DND-41 (cell line): ENCODE measurements at regions not wholly inside any gene's neighbourhood (a gene's known extent, or its start where the extent isn't known, plus 50 kb on each side); places are given as distances from the start of the nearest gene placed in this dataset.

ENCODE experiments used
- ATAC-seq: fragments of 200-7000 bp; cut with Tn5 transposase; 3 replicates; pipeline ENCODE4 v1.9.1; 2021; ENCODE audit warnings: low read depth; ENCODE audit not compliant: insufficient read depth
- DNase-seq: peaks from one replicate; pipeline ENCODE4 v3.0.0-alpha.2; 2020
- H2AFZ ChIP-seq: 2 replicates; pipeline ENCODE4 v1.6.0; 2012; ENCODE audit warnings: low read depth, low read length
- H3K27ac ChIP-seq: 2 replicates; pipeline ENCODE4 v1.5.1; 2012; ENCODE audit warnings: low read length, inconsistent platforms
- H3K27me3 ChIP-seq: fragments of 200-600 bp; sonication (generic); 2 replicates; pipeline ENCODE4 v1.6.0; 2012; ENCODE audit warnings: low read length, mild to moderate bottlenecking, inconsistent platforms; ENCODE audit not compliant: insufficient read depth, poor library complexity
- H3K36me3 ChIP-seq: 2 replicates; pipeline ENCODE4 v1.5.1; 2012; ENCODE audit warnings: low read length, inconsistent platforms; ENCODE audit not compliant: insufficient read depth
- H3K4me1 ChIP-seq: 2 replicates; pipeline ENCODE4 v1.5.1; 2012; ENCODE audit warnings: mild to moderate bottlenecking, low read length; ENCODE audit not compliant: insufficient read depth
- H3K4me2 ChIP-seq: 2 replicates; pipeline ENCODE4 v1.6.0; 2012; ENCODE audit warnings: mild to moderate bottlenecking, moderate library complexity, low read length, inconsistent platforms; ENCODE audit not compliant: insufficient read depth
- H3K4me3 ChIP-seq, 2 experiments: fragments of 200-600 bp in 1 of 2; shearing (Covaris generic) in 1 of 2; 2 replicates each; pipeline ENCODE4 v1.5.1; 2012 to 2016; ENCODE audit warnings: inconsistent platforms in 2 of 2, low read length in 2 of 2, mild to moderate bottlenecking in 2 of 2, low read depth in 1 of 2, moderate library complexity in 1 of 2
- H3K79me2 ChIP-seq: 2 replicates; pipeline ENCODE4 v1.6.0; 2012; ENCODE audit warnings: low read length, inconsistent platforms; ENCODE audit not compliant: insufficient read depth
- H3K9ac ChIP-seq: 2 replicates; pipeline ENCODE4 v1.6.0; 2012; ENCODE audit warnings: low read depth, mild to moderate bottlenecking, inconsistent platforms, low read length, moderate library complexity
- H3K9me3 ChIP-seq: 2 replicates; pipeline ENCODE4 v1.5.1; 2012; ENCODE audit warnings: low read length, moderate library complexity, mild to moderate bottlenecking, inconsistent platforms; ENCODE audit not compliant: insufficient read depth, severe bottlenecking
- H4K20me1 ChIP-seq: 2 replicates; pipeline ENCODE4 v1.6.0; 2012; ENCODE audit warnings: low read length; ENCODE audit not compliant: insufficient read depth
- CTCF ChIP-seq: IDR thresholded peaks from 2 replicates; pipeline ENCODE4 v1.5.1; 2012; ENCODE audit warnings: borderline replicate concordance, low read length, moderate library complexity, mild to moderate bottlenecking; ENCODE audit not compliant: poor library complexity, severe bottlenecking; ENCODE audit errors: extremely low read depth
- EZH2 ChIP-seq: IDR thresholded peaks from 3 replicates; pipeline ENCODE4 v1.6.1; 2012; ENCODE audit warnings: borderline replicate concordance, low read depth, mild to moderate bottlenecking, moderate library complexity, low read length, inconsistent platforms; ENCODE audit not compliant: severe bottlenecking

- DNase-seq: no peak
- H3K27me3 ChIP-seq: peaks cover 16% of the 10 kb centered on the region
- no peak overlapping the region for H3K4me2 ChIP-seq
- H3K9ac ChIP-seq: no peak overlapping the region
- H3K4me1 ChIP-seq: no peaks in the 10 kb centered on the region
- no peaks in the 10 kb centered on the region for H3K79me2 ChIP-seq
- no peak for ATAC-seq
- no peak overlapping the region for H2AFZ ChIP-seq
- no peaks in the 10 kb centered on the region for H4K20me1 ChIP-seq
- H3K4me3 ChIP-seq: no peak overlapping the region
- H3K27ac ChIP-seq: no peak overlapping the region
- H3K9me3 ChIP-seq: no peaks in the 10 kb centered on the region
- TF ChIP-seq CTCF (no peak), EZH2 (no peak)
- no peaks in the 10 kb centered on the region for H3K36me3 ChIP-seq
Observed at GRCh38 chr1:157234705-157235273, 96.6 kb upstream of the ETV3 start.

GRCh38 chr1:157233131-157233530 lies 94.9 kb upstream of the ETV3 start:
- H3K79me2 ChIP-seq: no peaks in the 10 kb centered on the region
- ATAC-seq (no peak), DNase-seq (no peak)
- H3K9ac ChIP-seq: no peak overlapping the region
- H3K27ac ChIP-seq: no peak overlapping the region
- no peak overlapping the region for H3K4me3 ChIP-seq
- no peak for TF ChIP-seq EZH2
- no peak for TF ChIP-seq CTCF
- H2AFZ ChIP-seq: no peak overlapping the region
- no peaks in the 10 kb centered on the region for H3K4me1 ChIP-seq
- H3K4me2 ChIP-seq: no peak overlapping the region
- no peaks in the 10 kb centered on the region for H3K36me3 ChIP-seq
- H3K9me3 ChIP-seq: no peaks in the 10 kb centered on the region
- no peaks in the 10 kb centered on the region for H4K20me1 ChIP-seq
- peaks cover 11% of the 10 kb centered on the region for H3K27me3 ChIP-seq

- no peak for ATAC-seq
- no peak overlapping the region for H2AFZ ChIP-seq
Observed at GRCh38 chr1:157231846-157232525, 93.8 kb upstream of the ETV3 start.

More at GRCh38 chr1:157231846-157232525, 93.8 kb upstream of the ETV3 start:
- no peak overlapping the region for H3K4me3 ChIP-seq
- no peaks in the 10 kb centered on the region for H3K9me3 ChIP-seq
- no peak overlapping the region for H3K9ac ChIP-seq
- H3K36me3 ChIP-seq: no peaks in the 10 kb centered on the region
- H3K79me2 ChIP-seq: no peaks in the 10 kb centered on the region
- no peak overlapping the region for H3K27ac ChIP-seq
- H3K27me3 ChIP-seq: peaks cover 6% of the 10 kb centered on the region
- no peaks in the 10 kb centered on the region for H4K20me1 ChIP-seq
- no peak overlapping the region for H3K4me2 ChIP-seq
- TF ChIP-seq CTCF: no peak
- no peak for TF ChIP-seq EZH2
- H3K4me1 ChIP-seq: no peaks in the 10 kb centered on the region
- DNase-seq: no peak
